H9 (cell line): ENCODE measurements at regions not wholly inside any gene's neighbourhood (a gene's known extent, or its start where the extent isn't known, plus 50 kb on each side); places are given as distances from the start of the nearest gene placed in this dataset.

Experiments used
- DNase-seq: peaks from one replicate; pipeline ENCODE4 v3.0.0-alpha.2; 2017
- H2AFZ ChIP-seq: one replicate; pipeline ENCODE4 v1.6.1; 2013; ENCODE audit warnings: mild to moderate bottlenecking, low read length, control low read depth, moderate library complexity
- H2AK5ac ChIP-seq: 2 replicates; pipeline ENCODE4 v1.6.1; 2013; ENCODE audit warnings: low read length, control low read depth, mixed read lengths; ENCODE audit not compliant: insufficient read length
- H2BK120ac ChIP-seq: one replicate; pipeline ENCODE4 v1.6.1; 2013; ENCODE audit warnings: low read depth, mild to moderate bottlenecking, low read length, control low read depth, inconsistent platforms; ENCODE audit not compliant: poor library complexity, severe bottlenecking
- H2BK12ac ChIP-seq: 2 replicates; pipeline ENCODE4 v1.6.1; 2013; ENCODE audit warnings: low read length, control low read depth, mixed read lengths, low read depth; ENCODE audit not compliant: insufficient read length
- H2BK15ac ChIP-seq: 2 replicates; pipeline ENCODE4 v1.6.1; 2013; ENCODE audit warnings: low read depth, low read length, control low read depth
- H2BK20ac ChIP-seq: one replicate; pipeline ENCODE4 v1.6.1; 2013; ENCODE audit warnings: low read depth, mild to moderate bottlenecking, low read length, control low read depth, inconsistent platforms; ENCODE audit not compliant: poor library complexity, severe bottlenecking
- H2BK5ac ChIP-seq: 2 replicates; pipeline ENCODE4 v1.6.1; 2013; ENCODE audit warnings: low read length, control low read depth, mixed read lengths; ENCODE audit not compliant: insufficient read length
- H3K14ac ChIP-seq: 2 replicates; pipeline ENCODE4 v1.6.1; 2013; ENCODE audit warnings: low read length, control low read depth; ENCODE audit not compliant: insufficient read depth
- H3K18ac ChIP-seq: 2 replicates; pipeline ENCODE4 v1.6.1; 2013; ENCODE audit warnings: low read depth, mild to moderate bottlenecking, mixed read lengths, low read length, control low read depth; ENCODE audit not compliant: insufficient read length
- H3K23ac ChIP-seq: 2 replicates; pipeline ENCODE4 v1.6.1; 2013; ENCODE audit warnings: low read length, control low read depth, mixed read lengths, low read depth; ENCODE audit not compliant: insufficient read length
- H3K23me2 ChIP-seq: 2 replicates; pipeline ENCODE4 v1.6.1; 2013; ENCODE audit warnings: low read depth, mild to moderate bottlenecking, mixed read lengths, low read length, control low read depth; ENCODE audit not compliant: insufficient read length, poor library complexity, severe bottlenecking
- H3K27ac ChIP-seq: 2 replicates; pipeline ENCODE4 v1.5.1; 2013; ENCODE audit warnings: low read length, control low read depth, mixed read lengths, low read depth; ENCODE audit not compliant: insufficient read length
- H3K27me3 ChIP-seq: 2 replicates; pipeline ENCODE4 v1.6.1; 2013; ENCODE audit warnings: low read length, control low read depth, inconsistent platforms; ENCODE audit not compliant: insufficient read depth
- H3K4ac ChIP-seq: 2 replicates; pipeline ENCODE4 v1.6.1; 2013; ENCODE audit warnings: low read depth, mild to moderate bottlenecking, control low read depth, inconsistent platforms, low read length, moderate library complexity
- H3K4me1 ChIP-seq: 2 replicates; pipeline ENCODE4 v1.6.1; 2013; ENCODE audit warnings: low read length, control low read depth, inconsistent platforms; ENCODE audit not compliant: insufficient read depth
- H3K4me2 ChIP-seq: 2 replicates; pipeline ENCODE4 v1.6.1; 2013; ENCODE audit warnings: low read length, control low read depth, mixed read lengths; ENCODE audit not compliant: insufficient read length, insufficient read depth
- H3K56ac ChIP-seq: 2 replicates; pipeline ENCODE4 v1.6.1; 2013; ENCODE audit warnings: low read depth, mild to moderate bottlenecking, mixed read lengths, low read length, control low read depth; ENCODE audit not compliant: insufficient read length
- H3K79me1 ChIP-seq: 2 replicates; pipeline ENCODE4 v1.6.1; 2013; ENCODE audit warnings: low read depth, mild to moderate bottlenecking, moderate library complexity, low read length, control low read depth, inconsistent platforms; ENCODE audit not compliant: insufficient read depth, poor library complexity, severe bottlenecking
- H3K79me2 ChIP-seq: 2 replicates; pipeline ENCODE4 v1.6.1; 2013; ENCODE audit warnings: low read length, control low read depth, inconsistent platforms; ENCODE audit not compliant: insufficient read depth
- H3K9ac ChIP-seq: 2 replicates; pipeline ENCODE4 v1.6.1; 2013; ENCODE audit warnings: low read length, control low read depth, mixed read lengths; ENCODE audit not compliant: insufficient read length; ENCODE audit errors: extremely low read depth
- H3K9me3 ChIP-seq: one replicate; pipeline ENCODE4 v1.6.1; 2013; ENCODE audit warnings: low read depth, low read length, inconsistent platforms; ENCODE audit not compliant: control insufficient read depth
- H3T11ph ChIP-seq: one replicate; pipeline ENCODE4 v1.6.1; 2013; ENCODE audit warnings: mild to moderate bottlenecking, low read length, control low read depth, inconsistent platforms
- H4K20me1 ChIP-seq: one replicate; pipeline ENCODE4 v1.6.1; 2013; ENCODE audit not compliant: control insufficient read depth, insufficient read length, insufficient read depth
- H4K5ac ChIP-seq: 2 replicates; pipeline ENCODE4 v1.6.1; 2013; ENCODE audit warnings: low read depth, mild to moderate bottlenecking, mixed read lengths, low read length, control low read depth; ENCODE audit not compliant: insufficient read length
- H4K8ac ChIP-seq: replicated peaks from 2 replicates; pipeline ENCODE4 v1.6.1; 2013; ENCODE audit warnings: low read length, control low read depth, mixed read lengths, low read depth; ENCODE audit not compliant: insufficient read length
- H4K91ac ChIP-seq: 2 replicates; pipeline ENCODE4 v1.6.1; 2013; ENCODE audit warnings: low read depth, mild to moderate bottlenecking, moderate library complexity, mixed read lengths, low read length, control low read depth; ENCODE audit not compliant: insufficient read length
- H3K27ac Mint-ChIP-seq, 3 experiments: 2 replicates in 2 of 3; 3 replicates in 1 of 3; pipeline ENCODE4 v1.8.0; 2020 to 2021; ENCODE audit warnings: mixed read lengths in 3 of 3, mild to moderate bottlenecking in 1 of 3, moderate library complexity in 1 of 3
- H3K27me3 Mint-ChIP-seq: 2 replicates; pipeline ENCODE4 v1.8.0; 2021; ENCODE audit warnings: low read depth, mild to moderate bottlenecking, moderate library complexity, mixed read lengths
- H3K36me3 Mint-ChIP-seq, 3 experiments: 2 replicates in 2 of 3; 3 replicates in 1 of 3; pipeline ENCODE4 v1.8.0; 2020 to 2021; ENCODE audit warnings: low read depth in 3 of 3, mixed read lengths in 3 of 3; ENCODE audit not compliant: insufficient read depth in 1 of 3
- H3K4me1 Mint-ChIP-seq, 2 experiments: 2 replicates each; pipeline ENCODE4 v1.8.0; 2020; ENCODE audit warnings: mixed read lengths in 2 of 2
- H3K4me3 Mint-ChIP-seq, 2 experiments: 2 replicates in 1 of 2; 3 replicates in 1 of 2; pipeline ENCODE4 v1.8.0; 2020 to 2021; ENCODE audit warnings: mild to moderate bottlenecking in 2 of 2, mixed read lengths in 2 of 2, moderate library complexity in 1 of 2
- H3K9me3 Mint-ChIP-seq, 2 experiments: 2 replicates in 1 of 2; 3 replicates in 1 of 2; pipeline ENCODE4 v1.8.0; 2020; ENCODE audit warnings: mild to moderate bottlenecking in 2 of 2, mixed read lengths in 2 of 2, moderate library complexity in 1 of 2
- WGBS: extraction: QIAGEN DNeasy Blood & Tissue Kit; methylation state at CpG from one replicate; pipeline ENCODE4 v1.1.7; 2013; ENCODE audit warnings: missing lambda C conversion rate, low lambda C conversion rate, mixed read lengths; ENCODE audit not compliant: insufficient read length; ENCODE audit errors: extremely low coverage; 5-methylcytosine and 5-hydroxymethylcytosine counted together
- TF ChIP-seq, protein P1 (sequence below): fragments of 200-600 bp; sonication (generic); conservative IDR thresholded peaks from 3 replicates; pipeline ENCODE4 v1.8.0; 2021; ENCODE audit warnings: antibody characterized with exemption, mild to moderate bottlenecking

DNA sequence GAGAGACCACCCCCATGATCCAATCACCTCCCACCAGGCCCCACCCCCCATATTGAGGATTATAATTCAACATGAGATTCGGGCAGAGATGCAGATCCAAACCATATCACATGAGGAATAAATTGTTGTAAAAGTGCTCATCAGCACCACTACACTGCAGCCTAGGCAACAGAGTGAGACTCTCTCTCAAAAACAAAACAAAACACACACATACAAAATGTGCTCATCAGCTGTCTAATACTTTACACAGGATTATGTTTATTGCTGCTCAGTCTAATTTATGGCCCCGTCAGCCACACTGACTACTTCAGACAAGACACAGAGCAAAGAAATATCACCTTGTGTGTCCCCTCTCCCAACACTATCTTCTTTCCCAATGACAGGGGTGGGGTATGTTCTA, 72.9 kb upstream of the PPM1J start:
- H3T11ph ChIP-seq = no peak overlapping the region
- no peaks in the 10 kb centered on the region for H3K79me1 ChIP-seq
- H3K23ac ChIP-seq = no peak overlapping the region
- Mint-ChIP-seq H3K27me3 (no peaks in the 10 kb centered on the region; the same call in 1 of the 2 replicates), H3K4me3 (no peak overlapping the region), H3K9me3 (peaks cover 13 to 14% of the 10 kb centered on the region in 2 experiments), H3K4me1 (peaks cover 23 to 26% of the 10 kb centered on the region in 2 experiments), H3K36me3 (peaks cover 7 to 10% (median 9%) of the 10 kb centered on the region in 3 experiments), H3K27ac (no peak overlapping the region; a peak in 1 of 7 replicates)
- no peaks in the 10 kb centered on the region for H3K79me2 ChIP-seq
- no peak for DNase-seq
- H3K18ac ChIP-seq = no peak overlapping the region
- H2AFZ ChIP-seq = no peak overlapping the region
- no peak overlapping the region for H2BK15ac ChIP-seq
- no peak overlapping the region for H2AK5ac ChIP-seq
- H2BK12ac ChIP-seq = no peak overlapping the region
- no peak overlapping the region for H2BK5ac ChIP-seq
- no peak overlapping the region for H3K4ac ChIP-seq
- H3K9me3 ChIP-seq = no peaks in the 10 kb centered on the region
- no peak overlapping the region for H3K27ac ChIP-seq
- no peak overlapping the region for H3K9ac ChIP-seq
- TF ChIP-seq, protein P1, sequence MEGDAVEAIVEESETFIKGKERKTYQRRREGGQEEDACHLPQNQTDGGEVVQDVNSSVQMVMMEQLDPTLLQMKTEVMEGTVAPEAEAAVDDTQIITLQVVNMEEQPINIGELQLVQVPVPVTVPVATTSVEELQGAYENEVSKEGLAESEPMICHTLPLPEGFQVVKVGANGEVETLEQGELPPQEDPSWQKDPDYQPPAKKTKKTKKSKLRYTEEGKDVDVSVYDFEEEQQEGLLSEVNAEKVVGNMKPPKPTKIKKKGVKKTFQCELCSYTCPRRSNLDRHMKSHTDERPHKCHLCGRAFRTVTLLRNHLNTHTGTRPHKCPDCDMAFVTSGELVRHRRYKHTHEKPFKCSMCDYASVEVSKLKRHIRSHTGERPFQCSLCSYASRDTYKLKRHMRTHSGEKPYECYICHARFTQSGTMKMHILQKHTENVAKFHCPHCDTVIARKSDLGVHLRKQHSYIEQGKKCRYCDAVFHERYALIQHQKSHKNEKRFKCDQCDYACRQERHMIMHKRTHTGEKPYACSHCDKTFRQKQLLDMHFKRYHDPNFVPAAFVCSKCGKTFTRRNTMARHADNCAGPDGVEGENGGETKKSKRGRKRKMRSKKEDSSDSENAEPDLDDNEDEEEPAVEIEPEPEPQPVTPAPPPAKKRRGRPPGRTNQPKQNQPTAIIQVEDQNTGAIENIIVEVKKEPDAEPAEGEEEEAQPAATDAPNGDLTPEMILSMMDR = no peak
- H3K4me2 ChIP-seq = no peak overlapping the region
- no peak overlapping the region for H2BK20ac ChIP-seq
- H3K14ac ChIP-seq = no peak overlapping the region
- no peaks in the 10 kb centered on the region for H3K23me2 ChIP-seq
- no peak overlapping the region for H4K91ac ChIP-seq
- H3K56ac ChIP-seq = no peak overlapping the region
- no peak overlapping the region for H4K5ac ChIP-seq
- H3K27me3 ChIP-seq = no peaks in the 10 kb centered on the region
- no peak overlapping the region for H4K8ac ChIP-seq
- no peaks in the 10 kb centered on the region for H4K20me1 ChIP-seq
- H2BK120ac ChIP-seq = no peak overlapping the region
- H3K4me1 ChIP-seq = peaks cover 4% of the 10 kb centered on the region; the same call in 1 of the 2 replicates
- WGBS = no CpG with 5 or more reads among the region's 2 CpGs
